HEK293 (cell line): ENCODE measurements at regions not wholly inside any gene's neighbourhood (a gene's known extent, or its start where the extent isn't known, plus 50 kb on each side); places are given as distances from the start of the nearest gene placed in this dataset.

Experiments
- CTCF ChIA-PET: fragments of 350-600 bp; formaldehyde crosslinking; extraction: SDS; loops from one replicate; lab custom pipeline; 2021; ENCODE audit warnings: antibody characterized with exemption; lab: Yijun Ruan, JAX
- POLR2A ChIA-PET: fragments of 300-600 bp; formaldehyde crosslinking; extraction: SDS; loops from one replicate; lab custom pipeline; 2020; ENCODE audit warnings: antibody characterized with exemption, inconsistent platforms; lab: Yijun Ruan, JAX
- H3K27ac ChIP-seq: fragments of 200-500 bp; sonication (Bioruptor generic); 2 replicates; pipeline ENCODE4 v1.5.1; 2014; ENCODE audit warnings: low read depth, low read length, control low read depth, inconsistent platforms; ENCODE audit errors: extremely low read depth
- H3K36me3 ChIP-seq, 2 experiments: fragments of 200-500 bp in 1 of 2; sonication (Bioruptor generic) in 1 of 2; 1 replicate in 1 of 2; 2 replicates in 1 of 2; pipeline ENCODE4 v1.5.1; 2014 to 2017; ENCODE audit warnings: inconsistent platforms in 2 of 2, low read length in 2 of 2; ENCODE audit not compliant: control insufficient read depth in 2 of 2, insufficient read depth in 1 of 2
- H3K4me1 ChIP-seq: fragments of 200-500 bp; sonication (Bioruptor generic); 2 replicates; pipeline ENCODE4 v1.5.1; 2014; ENCODE audit warnings: mild to moderate bottlenecking, low read length, inconsistent platforms; ENCODE audit not compliant: control insufficient read depth, insufficient read depth
- H3K4me3 ChIP-seq: 2 replicates; pipeline ENCODE4 v1.5.1; 2011; ENCODE audit warnings: low read depth, mild to moderate bottlenecking, control low read depth, low read length, moderate library complexity
- H3K9me3 ChIP-seq: fragments of 200-500 bp; sonication (Bioruptor generic); 2 replicates; pipeline ENCODE4 v1.5.1; 2014; ENCODE audit warnings: low read depth, low read length, inconsistent platforms; ENCODE audit not compliant: control insufficient read depth, insufficient read depth
- KLF1 ChIP-seq: fragments of 450-650 bp; formaldehyde crosslinking; IDR thresholded peaks from 2 replicates; pipeline ENCODE4 v1.5.1; 2016; ENCODE audit warnings: missing biosample characterization, missing genetic modification characterization
- KLF7 ChIP-seq: fragments of 450-650 bp; formaldehyde crosslinking; IDR thresholded peaks from 2 replicates; pipeline ENCODE4 v1.5.1; 2016; ENCODE audit warnings: missing biosample characterization, missing genetic modification characterization, borderline replicate concordance
- KLF9 ChIP-seq: fragments of 450-650 bp; formaldehyde crosslinking; IDR thresholded peaks from 2 replicates; pipeline ENCODE4 v1.5.1; 2016; ENCODE audit warnings: missing biosample characterization, missing genetic modification characterization, low read depth
- MEIS1 ChIP-seq: sonication (generic); formaldehyde crosslinking; IDR thresholded peaks from 2 replicates; pipeline ENCODE4 v1.8.1; 2022; ENCODE audit warnings: missing genetic modification reagents, mild to moderate bottlenecking, borderline replicate concordance
- RBAK ChIP-seq: fragments of 450-650 bp; formaldehyde crosslinking; IDR thresholded peaks from 2 replicates; pipeline ENCODE4 v1.5.1; 2016; ENCODE audit warnings: missing biosample characterization, missing genetic modification characterization
- SETDB1 ChIP-seq: IDR thresholded peaks from one replicate; pipeline ENCODE4 v1.6.1; 2017; ENCODE audit warnings: mild to moderate bottlenecking, low read length, moderate library complexity, mixed read lengths; ENCODE audit not compliant: insufficient read length
- ZFP3 ChIP-seq: fragments of 450-650 bp; formaldehyde crosslinking; IDR thresholded peaks from 2 replicates; pipeline ENCODE4 v1.5.1; 2016; ENCODE audit warnings: low read depth, missing biosample characterization, missing genetic modification characterization
- ZNF132 ChIP-seq: fragments of 450-650 bp; formaldehyde crosslinking; IDR thresholded peaks from 2 replicates; pipeline ENCODE4 v1.5.1; 2017; ENCODE audit warnings: missing biosample characterization, missing genetic modification characterization, borderline replicate concordance
- ZNF146 ChIP-seq: fragments of 450-650 bp; formaldehyde crosslinking; IDR thresholded peaks from 2 replicates; pipeline ENCODE4 v1.5.1; 2016; ENCODE audit warnings: missing biosample characterization, missing genetic modification characterization
- ZNF211 ChIP-seq: fragments of 450-650 bp; formaldehyde crosslinking; IDR thresholded peaks from 2 replicates; pipeline ENCODE4 v1.5.1; 2016; ENCODE audit warnings: low read depth, missing biosample characterization, missing genetic modification characterization
- ZNF23 ChIP-seq: fragments of 450-650 bp; formaldehyde crosslinking; IDR thresholded peaks from 2 replicates; pipeline ENCODE4 v1.5.1; 2016; ENCODE audit warnings: missing biosample characterization, missing genetic modification characterization, borderline replicate concordance
- ZNF350 ChIP-seq: fragments of 450-650 bp; formaldehyde crosslinking; IDR thresholded peaks from 2 replicates; pipeline ENCODE4 v1.5.0; 2017; ENCODE audit warnings: missing biosample characterization, mild to moderate bottlenecking, missing genetic modification characterization
- ZNF391 ChIP-seq: fragments of 450-650 bp; formaldehyde crosslinking; IDR thresholded peaks from 2 replicates; pipeline ENCODE4 v1.5.1; 2016; ENCODE audit warnings: low read depth, missing biosample characterization, missing genetic modification characterization, borderline replicate concordance
- ZNF555 ChIP-seq: fragments of 450-650 bp; formaldehyde crosslinking; conservative IDR thresholded peaks from 2 replicates; pipeline ENCODE4 v1.5.1; 2017; ENCODE audit warnings: missing biosample characterization, mild to moderate bottlenecking, missing genetic modification characterization, inconsistent platforms
- ZNF561 ChIP-seq: fragments of 450-650 bp; IDR thresholded peaks from 2 replicates; pipeline ENCODE4 v1.5.1; 2018; ENCODE audit warnings: missing biosample characterization, missing genetic modification characterization, borderline replicate concordance
- ZNF658 ChIP-seq: fragments of 450-650 bp; formaldehyde crosslinking; IDR thresholded peaks from 2 replicates; pipeline ENCODE4; 2016; ENCODE audit warnings: missing biosample characterization, missing genetic modification characterization
- ZNF791 ChIP-seq: fragments of 450-650 bp; formaldehyde crosslinking; IDR thresholded peaks from 2 replicates; pipeline ENCODE4 v1.5.1; 2016; ENCODE audit warnings: missing biosample characterization, missing genetic modification characterization
- ZNF843 ChIP-seq: fragments of 450-650 bp; formaldehyde crosslinking; IDR thresholded peaks from 2 replicates; pipeline ENCODE4 v1.5.1; 2016; ENCODE audit warnings: missing biosample characterization, missing genetic modification characterization
- TF ChIP-seq, protein P1 (sequence below): fragments of 450-650 bp; formaldehyde crosslinking; IDR thresholded peaks from 2 replicates; pipeline ENCODE4 v1.5.1; 2016; ENCODE audit warnings: missing biosample characterization, missing genetic modification characterization
- TF ChIP-seq, protein P2 (sequence below): fragments of 450-650 bp; formaldehyde crosslinking; IDR thresholded peaks from 2 replicates; pipeline ENCODE4 v1.5.1; 2016; ENCODE audit warnings: missing biosample characterization, missing genetic modification characterization
- TF ChIP-seq, protein P3 (sequence below): fragments of 450-650 bp; IDR thresholded peaks from 2 replicates; pipeline ENCODE4 v1.5.1; 2018; ENCODE audit warnings: missing biosample characterization, missing genetic modification characterization
- TF ChIP-seq, protein P4 (sequence below): fragments of 450-650 bp; formaldehyde crosslinking; IDR thresholded peaks from 2 replicates; pipeline ENCODE4 v1.5.1; 2016; ENCODE audit warnings: missing biosample characterization, missing genetic modification characterization
- TF ChIP-seq, protein P5 (sequence below): fragments of 450-650 bp; formaldehyde crosslinking; IDR thresholded peaks from 2 replicates; pipeline ENCODE4 v1.5.1; 2016; ENCODE audit warnings: missing biosample characterization, missing genetic modification characterization
- TF ChIP-seq, protein P6 (sequence below): fragments of 450-650 bp; formaldehyde crosslinking; optimal IDR thresholded peaks from 2 replicates; pipeline ENCODE3; 2016; ENCODE audit warnings: missing biosample characterization, mild to moderate bottlenecking, missing genetic modification characterization

DNA sequence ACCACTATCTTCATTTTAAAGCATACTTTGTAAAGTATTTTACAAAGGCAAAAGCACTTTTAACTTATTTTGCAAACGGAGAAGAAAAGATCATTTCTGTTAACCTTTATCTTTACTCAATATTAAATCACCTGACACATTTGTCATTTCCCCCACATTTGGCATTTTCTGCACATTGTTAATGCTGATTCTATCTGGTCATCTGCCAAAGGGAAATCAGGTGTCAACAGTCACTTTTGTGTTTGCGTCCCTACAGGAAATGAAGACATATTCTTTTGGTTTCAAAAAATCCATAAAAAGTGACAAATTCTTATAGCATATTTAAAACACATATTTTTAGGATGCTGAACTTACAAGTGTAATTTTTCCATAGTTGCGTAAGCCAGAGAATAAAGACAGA, 191.3 kb upstream of the TMEM161B start:
- H3K27ac ChIP-seq: no peak overlapping the region
- H3K4me3 ChIP-seq: no peak overlapping the region
- no peak for TF ChIP-seq ZNF561 (tag by site-specific recombination)
- TF ChIP-seq KLF7 (tag by site-specific recombination): no peak
- no peak for TF ChIP-seq ZNF146 (tag by site-specific recombination)
- no peak for TF ChIP-seq ZNF658 (tag by site-specific recombination)
- TF ChIP-seq MEIS1 (CRISPR knock-in tag): no peak
- TF ChIP-seq RBAK (tag by site-specific recombination): no peak
- TF ChIP-seq ZNF350: no peak
- TF ChIP-seq, protein P1, sequence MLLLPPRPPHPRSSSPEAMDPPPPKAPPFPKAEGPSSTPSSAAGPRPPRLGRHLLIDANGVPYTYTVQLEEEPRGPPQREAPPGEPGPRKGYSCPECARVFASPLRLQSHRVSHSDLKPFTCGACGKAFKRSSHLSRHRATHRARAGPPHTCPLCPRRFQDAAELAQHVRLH (tag by site-specific recombination): no peak
- TF ChIP-seq, protein P2, sequence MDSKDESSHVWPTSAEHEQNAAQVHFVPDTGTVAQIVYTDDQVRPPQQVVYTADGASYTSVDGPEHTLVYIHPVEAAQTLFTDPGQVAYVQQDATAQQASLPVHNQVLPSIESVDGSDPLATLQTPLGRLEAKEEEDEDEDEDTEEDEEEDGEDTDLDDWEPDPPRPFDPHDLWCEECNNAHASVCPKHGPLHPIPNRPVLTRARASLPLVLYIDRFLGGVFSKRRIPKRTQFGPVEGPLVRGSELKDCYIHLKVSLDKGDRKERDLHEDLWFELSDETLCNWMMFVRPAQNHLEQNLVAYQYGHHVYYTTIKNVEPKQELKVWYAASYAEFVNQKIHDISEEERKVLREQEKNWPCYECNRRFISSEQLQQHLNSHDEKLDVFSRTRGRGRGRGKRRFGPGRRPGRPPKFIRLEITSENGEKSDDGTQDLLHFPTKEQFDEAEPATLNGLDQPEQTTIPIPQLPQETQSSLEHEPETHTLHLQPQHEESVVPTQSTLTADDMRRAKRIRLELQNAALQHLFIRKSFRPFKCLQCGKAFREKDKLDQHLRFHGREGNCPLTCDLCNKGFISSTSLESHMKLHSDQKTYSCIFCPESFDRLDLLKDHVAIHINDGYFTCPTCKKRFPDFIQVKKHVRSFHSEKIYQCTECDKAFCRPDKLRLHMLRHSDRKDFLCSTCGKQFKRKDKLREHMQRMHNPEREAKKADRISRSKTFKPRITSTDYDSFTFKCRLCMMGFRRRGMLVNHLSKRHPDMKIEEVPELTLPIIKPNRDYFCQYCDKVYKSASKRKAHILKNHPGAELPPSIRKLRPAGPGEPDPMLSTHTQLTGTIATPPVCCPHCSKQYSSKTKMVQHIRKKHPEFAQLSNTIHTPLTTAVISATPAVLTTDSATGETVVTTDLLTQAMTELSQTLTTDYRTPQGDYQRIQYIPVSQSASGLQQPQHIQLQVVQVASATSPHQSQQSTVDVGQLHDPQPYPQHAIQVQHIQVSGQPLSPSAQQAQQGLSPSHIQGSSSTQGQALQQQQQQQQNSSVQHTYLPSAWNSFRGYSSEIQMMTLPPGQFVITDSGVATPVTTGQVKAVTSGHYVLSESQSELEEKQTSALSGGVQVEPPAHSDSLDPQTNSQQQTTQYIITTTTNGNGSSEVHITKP (tag by site-specific recombination): no peak
- TF ChIP-seq KLF9: no peak
- no peak for TF ChIP-seq ZNF132 (tag by site-specific recombination)
- no peak for TF ChIP-seq ZNF391
- no peak for TF ChIP-seq KLF1 (tag by site-specific recombination)
- no peak for TF ChIP-seq SETDB1
- no peak for TF ChIP-seq ZNF555 (tag by site-specific recombination)
- TF ChIP-seq, protein P3, sequence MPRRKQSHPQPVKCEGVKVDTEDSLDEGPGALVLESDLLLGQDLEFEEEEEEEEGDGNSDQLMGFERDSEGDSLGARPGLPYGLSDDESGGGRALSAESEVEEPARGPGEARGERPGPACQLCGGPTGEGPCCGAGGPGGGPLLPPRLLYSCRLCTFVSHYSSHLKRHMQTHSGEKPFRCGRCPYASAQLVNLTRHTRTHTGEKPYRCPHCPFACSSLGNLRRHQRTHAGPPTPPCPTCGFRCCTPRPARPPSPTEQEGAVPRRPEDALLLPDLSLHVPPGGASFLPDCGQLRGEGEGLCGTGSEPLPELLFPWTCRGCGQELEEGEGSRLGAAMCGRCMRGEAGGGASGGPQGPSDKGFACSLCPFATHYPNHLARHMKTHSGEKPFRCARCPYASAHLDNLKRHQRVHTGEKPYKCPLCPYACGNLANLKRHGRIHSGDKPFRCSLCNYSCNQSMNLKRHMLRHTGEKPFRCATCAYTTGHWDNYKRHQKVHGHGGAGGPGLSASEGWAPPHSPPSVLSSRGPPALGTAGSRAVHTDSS (tag by site-specific recombination): no peak
- no peak for TF ChIP-seq ZNF791 (tag by site-specific recombination)
- TF ChIP-seq, protein P4, sequence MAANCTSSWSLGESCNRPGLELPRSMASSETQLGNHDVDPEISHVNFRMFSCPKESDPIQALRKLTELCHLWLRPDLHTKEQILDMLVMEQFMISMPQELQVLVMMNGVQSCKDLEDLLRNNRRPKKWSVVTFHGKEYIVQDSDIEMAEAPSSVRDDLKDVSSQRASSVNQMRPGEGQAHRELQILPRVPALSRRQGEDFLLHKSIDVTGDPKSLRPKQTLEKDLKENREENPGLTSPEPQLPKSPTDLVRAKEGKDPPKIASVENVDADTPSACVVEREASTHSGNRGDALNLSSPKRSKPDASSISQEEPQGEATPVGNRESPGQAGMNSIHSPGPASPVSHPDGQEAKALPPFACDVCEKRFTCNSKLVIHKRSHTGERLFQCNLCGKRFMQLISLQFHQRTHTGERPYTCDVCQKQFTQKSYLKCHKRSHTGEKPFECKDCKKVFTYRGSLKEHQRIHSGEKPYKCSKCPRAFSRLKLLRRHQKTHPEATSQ (tag by site-specific recombination): no peak
- no peak for TF ChIP-seq ZFP3
- TF ChIP-seq ZNF23 (tag by site-specific recombination): no peak
- H3K36me3 ChIP-seq: no peaks in the 10 kb centered on the region
- no peaks in the 10 kb centered on the region for H3K9me3 ChIP-seq
- POLR2A ChIA-PET: no interaction called here
- CTCF ChIA-PET: no interaction called here
- H3K4me1 ChIP-seq: no peaks in the 10 kb centered on the region

DNA sequence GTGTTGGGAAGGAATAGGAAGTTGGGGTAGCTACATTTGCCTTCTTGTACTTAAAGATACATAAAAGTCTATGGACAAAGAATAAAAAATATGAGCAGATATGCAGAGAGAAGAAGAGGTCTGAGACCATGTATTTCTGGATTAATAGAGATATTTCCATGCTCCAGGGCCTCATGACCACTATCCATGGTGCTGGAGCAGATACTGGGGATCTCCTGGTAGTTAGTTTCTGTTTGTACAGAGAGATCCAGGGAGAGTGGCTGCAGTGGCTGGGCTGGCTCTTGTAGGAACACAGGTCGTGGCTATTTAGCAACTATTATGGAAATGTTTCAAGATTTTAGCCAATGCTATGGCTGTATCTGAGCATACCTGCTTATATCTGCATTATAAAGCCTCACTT, 184.2 kb upstream of the TMEM161B start:
- TF ChIP-seq, protein P1 (tag by site-specific recombination): no peak
- TF ChIP-seq ZNF211 (tag by site-specific recombination): no peak
- TF ChIP-seq, protein P5, sequence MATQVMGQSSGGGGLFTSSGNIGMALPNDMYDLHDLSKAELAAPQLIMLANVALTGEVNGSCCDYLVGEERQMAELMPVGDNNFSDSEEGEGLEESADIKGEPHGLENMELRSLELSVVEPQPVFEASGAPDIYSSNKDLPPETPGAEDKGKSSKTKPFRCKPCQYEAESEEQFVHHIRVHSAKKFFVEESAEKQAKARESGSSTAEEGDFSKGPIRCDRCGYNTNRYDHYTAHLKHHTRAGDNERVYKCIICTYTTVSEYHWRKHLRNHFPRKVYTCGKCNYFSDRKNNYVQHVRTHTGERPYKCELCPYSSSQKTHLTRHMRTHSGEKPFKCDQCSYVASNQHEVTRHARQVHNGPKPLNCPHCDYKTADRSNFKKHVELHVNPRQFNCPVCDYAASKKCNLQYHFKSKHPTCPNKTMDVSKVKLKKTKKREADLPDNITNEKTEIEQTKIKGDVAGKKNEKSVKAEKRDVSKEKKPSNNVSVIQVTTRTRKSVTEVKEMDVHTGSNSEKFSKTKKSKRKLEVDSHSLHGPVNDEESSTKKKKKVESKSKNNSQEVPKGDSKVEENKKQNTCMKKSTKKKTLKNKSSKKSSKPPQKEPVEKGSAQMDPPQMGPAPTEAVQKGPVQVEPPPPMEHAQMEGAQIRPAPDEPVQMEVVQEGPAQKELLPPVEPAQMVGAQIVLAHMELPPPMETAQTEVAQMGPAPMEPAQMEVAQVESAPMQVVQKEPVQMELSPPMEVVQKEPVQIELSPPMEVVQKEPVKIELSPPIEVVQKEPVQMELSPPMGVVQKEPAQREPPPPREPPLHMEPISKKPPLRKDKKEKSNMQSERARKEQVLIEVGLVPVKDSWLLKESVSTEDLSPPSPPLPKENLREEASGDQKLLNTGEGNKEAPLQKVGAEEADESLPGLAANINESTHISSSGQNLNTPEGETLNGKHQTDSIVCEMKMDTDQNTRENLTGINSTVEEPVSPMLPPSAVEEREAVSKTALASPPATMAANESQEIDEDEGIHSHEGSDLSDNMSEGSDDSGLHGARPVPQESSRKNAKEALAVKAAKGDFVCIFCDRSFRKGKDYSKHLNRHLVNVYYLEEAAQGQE (tag by site-specific recombination): peak; percentile 95
- no peak for TF ChIP-seq ZNF843 (tag by site-specific recombination)
- TF ChIP-seq, protein P6, sequence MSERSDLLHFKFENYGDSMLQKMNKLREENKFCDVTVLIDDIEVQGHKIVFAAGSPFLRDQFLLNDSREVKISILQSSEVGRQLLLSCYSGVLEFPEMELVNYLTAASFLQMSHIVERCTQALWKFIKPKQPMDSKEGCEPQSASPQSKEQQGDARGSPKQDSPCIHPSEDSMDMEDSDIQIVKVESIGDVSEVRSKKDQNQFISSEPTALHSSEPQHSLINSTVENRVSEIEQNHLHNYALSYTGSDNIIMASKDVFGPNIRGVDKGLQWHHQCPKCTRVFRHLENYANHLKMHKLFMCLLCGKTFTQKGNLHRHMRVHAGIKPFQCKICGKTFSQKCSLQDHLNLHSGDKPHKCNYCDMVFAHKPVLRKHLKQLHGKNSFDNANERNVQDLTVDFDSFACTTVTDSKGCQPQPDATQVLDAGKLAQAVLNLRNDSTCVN (tag by site-specific recombination): no peak
- H3K4me3 ChIP-seq: no peak overlapping the region
- ChIA-PET POLR2A (no interaction called here), CTCF (no interaction called here)
- H3K27ac ChIP-seq: no peak overlapping the region
- no peaks in the 10 kb centered on the region for H3K4me1 ChIP-seq
- H3K36me3 ChIP-seq: no peaks in the 10 kb centered on the region
- no peaks in the 10 kb centered on the region for H3K9me3 ChIP-seq
